K562 (cell line): ENCODE measurements at regions not wholly inside any gene's neighbourhood (a gene's known extent, or its start where the extent isn't known, plus 50 kb on each side); places are given as distances from the start of the nearest gene placed in this dataset.

ENCODE experiments used
- BHLHE40 ChIP-seq: IDR thresholded peaks from 2 replicates; pipeline ENCODE4 v1.6.1; 2011; ENCODE audit warnings: low read length, improper control_type of control experiment
- ESRRA ChIP-seq: fragments of 450-650 bp; IDR thresholded peaks from 2 replicates; pipeline ENCODE4 v1.6.1; 2014; ENCODE audit warnings: low read depth, mild to moderate bottlenecking, moderate library complexity, borderline replicate concordance
- HNRNPK ChIP-seq: fragments of 200-400 bp; formaldehyde crosslinking; IDR thresholded peaks from one replicate; pipeline ENCODE4 v1.6.1; 2018; ENCODE audit warnings: mild to moderate bottlenecking, low read depth, low read length; ENCODE audit not compliant: poor library complexity, severe bottlenecking
- JUN ChIP-seq, 2 experiments: sonication (generic) in 1 of 2; formaldehyde crosslinking in 1 of 2; IDR thresholded peaks; 2 replicates each; pipeline versions ENCODE4 v1.6.1 to v1.8.0; 2012 to 2022; ENCODE audit warnings: borderline replicate concordance in 2 of 2, mild to moderate bottlenecking in 2 of 2, improper control_type of control experiment in 1 of 2, low read depth in 1 of 2, low read length in 1 of 2, missing genetic modification reagents in 1 of 2
- KDM4B ChIP-seq, 2 experiments: fragments of 450-650 bp in 1 of 2; sonication (generic) in 1 of 2; IDR thresholded peaks; 2 replicates each; pipeline ENCODE4 v1.6.1; 2016 to 2017; ENCODE audit warnings: borderline replicate concordance in 2 of 2, antibody characterized with exemption in 1 of 2, low read depth in 1 of 2, mild to moderate bottlenecking in 1 of 2
- MBD2 ChIP-seq: sonication (generic); IDR thresholded peaks from 2 replicates; pipeline ENCODE4 v1.6.1; 2016; ENCODE audit warnings: low read depth, borderline replicate concordance
- NCOA4 ChIP-seq: fragments of 450-650 bp; IDR thresholded peaks from 2 replicates; pipeline ENCODE4 v1.6.1; 2018; ENCODE audit warnings: mild to moderate bottlenecking; ENCODE audit not compliant: partially characterized antibody
- NFE2L1 ChIP-seq: fragments of 450-650 bp; IDR thresholded peaks from 2 replicates; pipeline ENCODE4 v1.6.1; 2016; ENCODE audit warnings: missing genetic modification characterization, low read depth, mild to moderate bottlenecking, missing compliant biosample characterization, moderate library complexity, borderline replicate concordance
- NFIX ChIP-seq: fragments of 250-450 bp; sonication (Bioruptor Pico); IDR thresholded peaks from 2 replicates; pipeline ENCODE4 v1.4.0; 2020; ENCODE audit warnings: low read depth, mild to moderate bottlenecking, moderate library complexity
- POLR2H ChIP-seq: IDR thresholded peaks from 2 replicates; pipeline ENCODE4 v1.6.1; 2016; ENCODE audit warnings: missing genetic modification characterization, low read depth, mild to moderate bottlenecking, control low read depth, missing compliant biosample characterization, moderate library complexity
- PRPF4 ChIP-seq: fragments of 200-400 bp; formaldehyde crosslinking; IDR thresholded peaks from one replicate; pipeline ENCODE4 v1.6.1; 2017; ENCODE audit warnings: low read length, low read depth, mild to moderate bottlenecking; ENCODE audit not compliant: insufficient read depth, poor library complexity, severe bottlenecking
- SAFB2 ChIP-seq: fragments of 200-400 bp; formaldehyde crosslinking; IDR thresholded peaks from 2 replicates; pipeline ENCODE4 v1.6.1; 2018; ENCODE audit warnings: borderline replicate concordance, low read length, low read depth, moderate library complexity; ENCODE audit not compliant: severe bottlenecking
- STAT5A ChIP-seq: IDR thresholded peaks from 2 replicates; pipeline ENCODE4 v1.6.1; 2012; ENCODE audit warnings: low read length, inconsistent platforms, borderline replicate concordance
- ZFX ChIP-seq: sonication (generic); formaldehyde crosslinking; IDR thresholded peaks from 2 replicates; pipeline ENCODE4 v1.8.0; 2022; ENCODE audit warnings: mild to moderate bottlenecking, missing genetic modification reagents, moderate library complexity
- ZKSCAN3 ChIP-seq: fragments of 250-450 bp; sonication (Bioruptor Pico); IDR thresholded peaks from 2 replicates; pipeline ENCODE4 v1.4.0; 2020
- ZNF12 ChIP-seq: sonication (generic); formaldehyde crosslinking; IDR thresholded peaks from 2 replicates; pipeline ENCODE4 v1.4.0; 2020; ENCODE audit warnings: mild to moderate bottlenecking, missing genetic modification reagents
- ZNF23 ChIP-seq: fragments of 250-450 bp; sonication (Bioruptor Pico); IDR thresholded peaks from 2 replicates; pipeline ENCODE4 v1.4.0; 2020; ENCODE audit warnings: mild to moderate bottlenecking
- ZNF696 ChIP-seq: fragments of 250-450 bp; sonication (Bioruptor Pico); conservative IDR thresholded peaks from 2 replicates; pipeline ENCODE4 v1.4.0; 2020; ENCODE audit warnings: mild to moderate bottlenecking, moderate library complexity
- TF ChIP-seq, protein P1 (sequence below): fragments of 250-450 bp; sonication (Bioruptor Pico); IDR thresholded peaks from 2 replicates; pipeline ENCODE4 v1.8.0; 2022; ENCODE audit warnings: inconsistent platforms
- TF ChIP-seq, protein P2 (sequence below), 3 experiments: fragments of 200-800 bp in 1 of 3; fragments of 250-450 bp in 1 of 3; fragments of 450-650 bp in 1 of 3; sonication (Bioruptor Pico) in 1 of 3; sonication (Bioruptor generic) in 1 of 3; formaldehyde crosslinking in 1 of 3; IDR thresholded peaks; 2 replicates each; pipeline versions ENCODE4 v1.6.1 to v1.8.0; 2016 to 2022; ENCODE audit warnings: mild to moderate bottlenecking in 2 of 3, missing genetic modification characterization in 2 of 3, missing compliant biosample characterization in 1 of 3, moderate library complexity in 1 of 3
- TF ChIP-seq, protein P3 (sequence below): sonication (generic); formaldehyde crosslinking; IDR thresholded peaks from 2 replicates; pipeline ENCODE4 v1.8.0; 2022; ENCODE audit warnings: missing genetic modification reagents, mild to moderate bottlenecking, moderate library complexity, borderline replicate concordance

DNA sequence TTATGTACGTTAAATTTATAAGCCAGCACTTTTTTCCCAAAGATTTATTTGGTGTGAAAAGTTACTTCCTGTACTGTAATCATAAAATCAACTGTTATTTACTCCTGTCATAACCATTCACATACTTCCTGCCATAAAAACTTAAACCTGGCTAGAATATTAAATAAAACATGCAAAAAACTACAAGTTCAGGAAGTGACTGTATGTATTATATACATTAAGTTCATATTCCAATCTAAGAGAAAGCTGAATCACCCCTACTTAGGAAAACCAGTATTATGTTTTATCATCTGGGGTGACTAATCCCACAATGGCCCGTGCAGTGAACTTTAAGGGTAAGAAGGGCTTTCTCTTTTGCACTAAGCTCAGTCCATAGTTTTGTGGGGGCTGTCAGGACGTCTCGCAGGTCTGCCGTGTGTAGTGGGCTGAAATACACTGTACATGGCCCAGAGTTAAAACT is 183.7 kb upstream of the KLF14 start (continued):
- TF ChIP-seq POLR2H (tag), result 0 out of 2 replicates have a peak, but pooled peaks have one; percentile 18
- TF ChIP-seq SAFB2, result no peak
- TF ChIP-seq ZNF23 (CRISPR knock-in tag), result no peak
- no peak for TF ChIP-seq ESRRA
- TF ChIP-seq, protein P1, sequence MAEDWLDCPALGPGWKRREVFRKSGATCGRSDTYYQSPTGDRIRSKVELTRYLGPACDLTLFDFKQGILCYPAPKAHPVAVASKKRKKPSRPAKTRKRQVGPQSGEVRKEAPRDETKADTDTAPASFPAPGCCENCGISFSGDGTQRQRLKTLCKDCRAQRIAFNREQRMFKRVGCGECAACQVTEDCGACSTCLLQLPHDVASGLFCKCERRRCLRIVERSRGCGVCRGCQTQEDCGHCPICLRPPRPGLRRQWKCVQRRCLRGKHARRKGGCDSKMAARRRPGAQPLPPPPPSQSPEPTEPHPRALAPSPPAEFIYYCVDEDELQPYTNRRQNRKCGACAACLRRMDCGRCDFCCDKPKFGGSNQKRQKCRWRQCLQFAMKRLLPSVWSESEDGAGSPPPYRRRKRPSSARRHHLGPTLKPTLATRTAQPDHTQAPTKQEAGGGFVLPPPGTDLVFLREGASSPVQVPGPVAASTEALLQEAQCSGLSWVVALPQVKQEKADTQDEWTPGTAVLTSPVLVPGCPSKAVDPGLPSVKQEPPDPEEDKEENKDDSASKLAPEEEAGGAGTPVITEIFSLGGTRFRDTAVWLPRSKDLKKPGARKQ, result no peak
- no peak for TF ChIP-seq ZKSCAN3 (CRISPR knock-in tag)
- 0 out of 2 replicates have a peak, but pooled peaks have one; percentile 9 for TF ChIP-seq STAT5A
- TF ChIP-seq JUN (IDR thresholded peaks at IDR 0.05; ENCODE audit: borderline replicate concordance, low read depth, low read length), result no peak
- no peak for TF ChIP-seq JUN (CRISPR knock-in tag; IDR thresholded peaks at IDR 0.05; ENCODE audit: borderline replicate concordance)
- no peak for TF ChIP-seq NFIX (CRISPR knock-in tag)
- no peak for TF ChIP-seq KDM4B (IDR thresholded peaks at IDR 0.05; ENCODE audit: borderline replicate concordance in 2 of 2, low read depth in 1 of 2)
- TF ChIP-seq, protein P2, sequence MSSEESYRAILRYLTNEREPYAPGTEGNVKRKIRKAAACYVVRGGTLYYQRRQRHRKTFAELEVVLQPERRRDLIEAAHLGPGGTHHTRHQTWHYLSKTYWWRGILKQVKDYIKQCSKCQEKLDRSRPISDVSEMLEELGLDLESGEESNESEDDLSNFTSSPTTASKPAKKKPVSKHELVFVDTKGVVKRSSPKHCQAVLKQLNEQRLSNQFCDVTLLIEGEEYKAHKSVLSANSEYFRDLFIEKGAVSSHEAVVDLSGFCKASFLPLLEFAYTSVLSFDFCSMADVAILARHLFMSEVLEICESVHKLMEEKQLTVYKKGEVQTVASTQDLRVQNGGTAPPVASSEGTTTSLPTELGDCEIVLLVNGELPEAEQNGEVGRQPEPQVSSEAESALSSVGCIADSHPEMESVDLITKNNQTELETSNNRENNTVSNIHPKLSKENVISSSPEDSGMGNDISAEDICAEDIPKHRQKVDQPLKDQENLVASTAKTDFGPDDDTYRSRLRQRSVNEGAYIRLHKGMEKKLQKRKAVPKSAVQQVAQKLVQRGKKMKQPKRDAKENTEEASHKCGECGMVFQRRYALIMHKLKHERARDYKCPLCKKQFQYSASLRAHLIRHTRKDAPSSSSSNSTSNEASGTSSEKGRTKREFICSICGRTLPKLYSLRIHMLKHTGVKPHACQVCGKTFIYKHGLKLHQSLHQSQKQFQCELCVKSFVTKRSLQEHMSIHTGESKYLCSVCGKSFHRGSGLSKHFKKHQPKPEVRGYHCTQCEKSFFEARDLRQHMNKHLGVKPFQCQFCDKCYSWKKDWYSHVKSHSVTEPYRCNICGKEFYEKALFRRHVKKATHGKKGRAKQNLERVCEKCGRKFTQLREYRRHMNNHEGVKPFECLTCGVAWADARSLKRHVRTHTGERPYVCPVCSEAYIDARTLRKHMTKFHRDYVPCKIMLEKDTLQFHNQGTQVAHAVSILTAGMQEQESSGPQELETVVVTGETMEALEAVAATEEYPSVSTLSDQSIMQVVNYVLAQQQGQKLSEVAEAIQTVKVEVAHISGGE (CRISPR knock-in tag; IDR thresholded peaks at IDR 0.05), result no peak
- no peak for TF ChIP-seq NFE2L1
- no peak for TF ChIP-seq HNRNPK
- no peak for TF ChIP-seq PRPF4
- TF ChIP-seq NCOA4, result no peak
- TF ChIP-seq ZFX (CRISPR knock-in tag), result no peak
- TF ChIP-seq ZNF696, result no peak
- TF ChIP-seq, protein P3, sequence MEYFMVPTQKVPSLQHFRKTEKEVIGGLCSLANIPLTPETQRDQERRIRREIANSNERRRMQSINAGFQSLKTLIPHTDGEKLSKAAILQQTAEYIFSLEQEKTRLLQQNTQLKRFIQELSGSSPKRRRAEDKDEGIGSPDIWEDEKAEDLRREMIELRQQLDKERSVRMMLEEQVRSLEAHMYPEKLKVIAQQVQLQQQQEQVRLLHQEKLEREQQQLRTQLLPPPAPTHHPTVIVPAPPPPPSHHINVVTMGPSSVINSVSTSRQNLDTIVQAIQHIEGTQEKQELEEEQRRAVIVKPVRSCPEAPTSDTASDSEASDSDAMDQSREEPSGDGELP, result no peak
- no peak for TF ChIP-seq ZNF12 (CRISPR knock-in tag)
- TF ChIP-seq MBD2, result no peak
- TF ChIP-seq BHLHE40, result peak; percentile 73
